Stimulated activated CD4-positive, alpha-beta T cell treated with anti-CD3 and anti-CD28 coated beads, TNF-alpha, amount 100 ng/mL, for 48 hours (primary cell): ENCODE measurements at regions not wholly inside any gene's neighbourhood (a gene's known extent, or its start where the extent isn't known, plus 50 kb on each side); places are given as distances from the start of the nearest gene placed in this dataset.
"Not testable (repeated sequence)": the region's sequence is repeated elsewhere in the genome, so short reads cannot be mapped to it uniquely, and the experiment has no call there.

Source experiments
- DNase-seq, 3 donors: peaks; one replicate each; pipeline ENCODE4 v3.0.0-alpha.2; 2020; ENCODE audit warnings: low read depth in 3 of 3

- no peak for DNase-seq
Measured at GRCh38 chr1:208347191-208347590, 103.0 kb upstream of the PLXNA2 start.

- DNase-seq: no peak
Measured at GRCh38 chr1:208349694-208350330, 105.6 kb upstream of the PLXNA2 start.

- DNase-seq: no peak
Measured at GRCh38 chr1:208350815-208351214, 106.6 kb upstream of the PLXNA2 start.

DNA sequence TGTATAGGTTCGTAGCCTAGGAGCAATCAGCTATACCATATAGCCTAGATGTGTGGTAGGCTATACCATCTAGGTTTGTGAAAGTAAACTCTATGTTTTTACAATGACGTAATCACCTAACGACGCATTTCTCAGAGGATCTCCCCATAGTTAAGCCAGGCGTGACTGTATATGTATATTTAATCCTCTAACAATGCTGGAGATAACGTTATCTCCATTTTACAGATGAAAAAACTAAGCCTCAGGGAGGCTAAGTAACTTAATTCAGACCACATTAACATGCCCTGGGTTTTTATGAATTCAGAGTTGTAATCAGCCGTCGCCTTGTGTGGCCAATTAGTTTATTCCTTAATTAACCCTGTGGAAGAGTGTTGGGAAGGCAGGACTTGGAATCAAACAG lies 107.7 kb upstream of the PLXNA2 start:
- DNase-seq: no peak

DNA sequence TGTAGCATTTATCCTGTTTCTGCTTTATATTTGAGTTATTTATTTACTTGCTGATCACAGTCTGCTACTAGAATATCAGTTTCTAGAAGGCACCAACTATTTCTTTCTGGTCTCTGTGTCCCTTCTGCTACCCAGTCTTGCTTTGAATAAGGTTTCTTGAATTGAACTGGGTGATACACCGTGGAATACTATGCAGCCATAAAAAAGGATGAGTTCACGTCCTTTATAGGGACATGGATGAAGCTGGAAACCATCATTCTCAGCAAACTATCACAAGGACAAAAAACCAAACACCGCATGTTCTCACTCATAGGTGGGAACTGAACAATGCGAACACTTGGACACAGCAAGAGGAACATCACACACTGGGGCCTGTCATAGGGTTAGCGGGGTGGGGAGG lies 109.6 kb upstream of the PLXNA2 start:
- DNase-seq: not testable (repeated sequence)

- no peak for DNase-seq
Measured at GRCh38 chr1:208357644-208358507, 113.7 kb upstream of the PLXNA2 start.

- DNase-seq: no peak
Measured at GRCh38 chr1:208358651-208359050, 114.5 kb upstream of the PLXNA2 start.

DNA sequence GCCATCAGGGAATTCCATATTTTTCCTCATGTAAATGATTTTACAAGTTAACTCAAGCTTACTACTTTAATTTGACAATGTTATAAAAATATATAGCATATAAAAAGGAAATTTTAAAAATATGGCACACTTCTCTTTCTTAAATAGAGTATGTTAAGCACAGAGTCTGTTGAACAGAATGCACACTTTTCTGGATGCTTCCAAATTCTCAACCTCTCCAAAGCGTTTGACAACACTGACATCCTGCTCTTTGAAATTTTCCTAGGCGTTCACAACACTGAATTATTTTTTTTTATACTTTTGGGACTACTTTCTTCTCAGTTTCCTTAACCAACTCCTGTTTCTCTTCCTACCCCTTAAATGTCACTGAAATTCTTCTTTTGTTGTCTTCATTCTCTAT lies 117.8 kb upstream of the PLXNA2 start:
- no peak for DNase-seq

GRCh38 chr1:208366559-208366958 lies 122.4 kb upstream of the PLXNA2 start:
- DNase-seq: no peak

GRCh38 chr1:208369045-208369444 lies 124.9 kb upstream of the PLXNA2 start:
- no peak for DNase-seq

DNA sequence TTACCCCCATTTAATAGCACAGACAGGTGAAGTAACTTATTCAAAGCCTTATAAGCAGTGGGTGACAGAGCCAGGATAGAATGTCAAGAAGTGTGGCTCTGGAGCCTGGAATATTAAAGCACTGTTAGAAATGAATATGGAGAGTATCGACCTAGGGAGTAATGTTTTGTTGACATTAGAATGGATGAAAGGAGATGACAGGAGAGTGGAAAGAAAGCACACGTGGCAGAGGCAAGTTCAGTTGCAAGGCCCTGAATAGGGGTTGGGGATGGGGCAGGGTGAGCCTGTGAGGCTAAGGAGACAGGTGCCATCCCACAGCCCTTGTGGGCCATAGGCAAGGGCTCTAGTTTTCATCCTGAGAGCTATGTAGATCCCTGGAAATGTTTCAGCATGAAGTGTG lies 125.5 kb upstream of the PLXNA2 start:
- no peak for DNase-seq

DNA sequence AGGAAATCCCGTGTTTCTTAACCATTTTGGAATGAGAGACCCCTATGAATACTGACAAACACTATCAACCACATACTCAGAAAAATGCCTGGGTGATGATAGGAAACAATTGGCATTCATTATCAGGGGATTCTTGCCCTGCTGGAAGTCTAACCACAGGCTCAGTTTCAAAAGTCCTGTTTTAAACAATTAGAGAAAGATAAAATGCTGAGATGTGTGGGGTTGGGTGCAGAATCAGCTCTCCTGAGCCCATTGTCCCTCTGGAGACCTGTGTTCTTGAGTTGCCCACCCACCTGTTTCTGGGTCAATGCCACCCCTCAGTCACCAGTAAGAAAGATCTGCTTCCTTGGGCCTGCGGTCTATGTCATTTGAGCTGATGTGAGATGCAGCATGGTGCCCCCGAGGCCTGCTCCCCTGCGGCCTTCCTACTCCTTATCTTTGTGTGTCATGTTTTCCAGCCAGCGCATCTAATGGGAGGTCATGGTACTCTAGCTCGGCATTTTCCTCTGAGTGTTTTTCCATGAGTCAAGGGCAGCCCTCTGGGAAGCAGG lies 130.3 kb upstream of the PLXNA2 start:
- DNase-seq: no peak

DNA sequence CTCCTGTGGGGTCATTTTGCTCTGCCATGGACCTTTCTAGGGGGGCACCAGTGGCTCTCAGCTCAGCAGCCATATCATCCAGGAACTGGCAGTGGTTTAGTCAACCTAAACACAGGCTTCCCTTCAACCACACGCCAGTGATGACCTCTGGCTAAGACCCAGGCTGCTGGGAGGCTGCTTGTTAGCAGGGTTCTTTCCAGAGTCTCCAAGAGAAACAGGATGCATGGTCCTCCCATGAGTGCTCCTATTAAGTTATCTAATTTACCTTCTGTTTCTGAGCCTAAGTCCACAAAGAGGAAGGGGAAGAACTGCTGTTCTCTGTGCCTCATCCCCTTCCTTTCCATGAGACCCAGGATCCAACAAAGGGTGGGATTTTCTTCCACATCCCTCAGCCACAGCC lies 137.3 kb upstream of the PLXNA2 start:
- no peak for DNase-seq

DNA sequence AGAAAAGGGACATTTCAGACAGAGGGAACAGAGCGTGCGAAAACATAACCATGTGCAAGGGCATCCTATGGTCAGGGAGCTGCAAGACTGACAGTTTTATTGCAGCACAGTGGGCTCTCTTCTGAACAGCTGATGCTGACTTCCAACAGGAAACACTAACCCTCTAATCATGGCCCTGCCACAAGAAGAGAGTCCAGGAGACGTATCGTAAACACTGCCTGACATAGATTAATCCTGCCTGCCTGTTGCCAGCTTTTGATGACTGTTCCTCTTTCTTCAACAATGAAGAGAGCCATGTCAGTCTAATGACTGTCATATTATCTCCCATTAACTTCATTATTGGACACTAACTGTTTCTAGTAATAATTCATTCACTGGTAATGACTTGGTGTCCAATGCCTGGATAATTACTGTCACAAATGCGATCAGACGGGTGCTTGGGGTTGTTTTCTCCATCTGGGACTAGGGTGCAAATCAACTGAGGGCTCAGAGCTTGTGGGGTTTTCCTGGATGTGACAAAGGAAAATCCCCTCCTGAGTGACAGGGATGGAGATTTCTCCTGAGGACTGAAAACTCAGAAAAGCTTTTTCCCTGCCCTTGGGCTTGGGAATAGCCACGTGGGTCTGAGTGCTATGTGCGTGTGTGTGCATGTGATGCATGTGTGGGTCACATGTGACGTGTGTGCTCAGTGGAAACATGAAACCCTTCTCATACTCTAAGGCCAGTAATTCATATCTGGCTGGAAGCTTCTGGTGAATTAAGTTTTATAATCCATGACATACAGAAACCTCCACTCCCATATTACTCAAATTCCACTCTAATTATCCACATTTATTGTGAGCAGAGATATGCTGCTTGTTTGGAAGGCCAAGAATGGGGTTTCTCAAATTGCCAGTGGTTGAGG lies 144.0 kb upstream of the PLXNA2 start:
- DNase-seq: no peak

DNA sequence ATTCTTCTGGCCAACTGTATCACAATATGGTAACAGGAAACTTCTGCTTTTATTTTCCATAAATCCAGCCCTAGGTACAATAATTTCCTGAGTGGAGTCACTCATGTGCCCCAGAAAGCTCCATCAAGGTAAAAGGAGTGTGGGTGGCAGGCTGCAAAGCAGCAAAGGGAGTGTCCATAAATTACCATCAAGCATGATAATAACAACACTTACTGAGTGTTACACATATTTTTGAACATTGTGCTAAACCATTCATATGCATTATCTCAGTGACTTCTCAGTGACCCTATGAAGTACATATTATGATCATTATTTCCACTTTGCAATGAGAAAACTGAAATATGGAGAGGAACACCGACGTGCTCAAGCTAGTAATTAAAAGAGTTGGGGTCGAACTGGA lies 149.2 kb upstream of the PLXNA2 start:
- DNase-seq: no peak

DNA sequence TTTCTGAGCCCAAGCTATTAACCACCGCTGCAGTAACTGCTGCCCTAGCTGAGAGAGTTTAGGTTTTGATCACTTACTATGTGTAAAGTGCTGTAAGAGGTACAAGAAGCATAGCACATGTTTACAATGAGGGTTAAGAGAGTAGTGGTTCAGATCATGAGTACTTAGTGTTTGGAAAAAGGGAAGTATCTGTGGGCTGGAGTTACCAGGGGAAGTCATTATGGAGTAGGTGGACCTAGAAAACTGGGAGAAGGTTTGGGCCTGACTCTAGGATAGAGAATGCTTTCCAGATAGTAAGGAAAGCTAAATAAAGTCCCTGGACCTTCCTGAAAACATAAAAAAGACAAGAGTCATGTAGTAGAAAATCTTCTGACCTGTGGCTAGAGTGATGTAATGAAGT lies 149.6 kb upstream of the PLXNA2 start:
- DNase-seq: no peak

- no peak for DNase-seq
Measured at GRCh38 chr1:208397286-208397685, 153.1 kb upstream of the PLXNA2 start.

- DNase-seq: no peak
Measured at GRCh38 chr1:208405014-208405413, 160.8 kb upstream of the PLXNA2 start.

DNA sequence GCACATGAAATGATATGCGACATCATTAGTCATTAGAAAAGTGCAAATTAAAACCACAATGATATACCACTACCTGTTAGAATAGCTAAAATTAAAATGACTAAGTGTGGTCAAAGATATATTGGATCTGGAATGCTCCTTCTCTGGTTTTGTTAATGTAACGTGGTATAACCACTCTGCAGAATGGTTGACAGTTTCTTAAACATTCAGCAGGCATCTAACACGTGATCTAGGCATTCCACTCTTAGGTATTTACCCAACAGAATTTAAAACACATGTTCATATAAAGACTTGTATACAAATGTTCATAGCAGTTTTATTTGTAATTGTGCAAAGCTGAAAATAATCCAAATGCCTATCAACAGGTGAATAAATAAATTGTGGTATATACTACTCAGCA lies 165.0 kb upstream of the PLXNA2 start:
- no peak for DNase-seq

DNA sequence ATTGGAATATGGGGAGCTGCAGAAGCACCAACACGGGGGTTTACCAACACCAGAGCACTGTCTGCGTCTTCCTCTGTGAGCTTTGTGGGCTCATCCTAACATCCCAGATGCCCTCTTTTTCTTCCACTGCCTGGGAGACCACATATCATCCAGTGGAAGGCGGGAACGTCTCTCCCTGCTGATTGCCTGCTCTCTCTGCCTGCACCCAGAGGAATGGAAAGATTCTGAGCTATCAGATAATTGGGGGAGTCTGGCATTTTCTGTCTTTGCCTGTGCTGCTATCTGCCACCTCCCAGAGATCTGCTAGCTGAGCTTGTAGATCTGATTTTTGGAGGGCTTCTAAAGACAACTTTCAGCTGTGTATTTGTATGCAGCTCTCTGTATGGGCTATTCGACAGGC lies 166.2 kb upstream of the PLXNA2 start:
- no peak for DNase-seq

DNA sequence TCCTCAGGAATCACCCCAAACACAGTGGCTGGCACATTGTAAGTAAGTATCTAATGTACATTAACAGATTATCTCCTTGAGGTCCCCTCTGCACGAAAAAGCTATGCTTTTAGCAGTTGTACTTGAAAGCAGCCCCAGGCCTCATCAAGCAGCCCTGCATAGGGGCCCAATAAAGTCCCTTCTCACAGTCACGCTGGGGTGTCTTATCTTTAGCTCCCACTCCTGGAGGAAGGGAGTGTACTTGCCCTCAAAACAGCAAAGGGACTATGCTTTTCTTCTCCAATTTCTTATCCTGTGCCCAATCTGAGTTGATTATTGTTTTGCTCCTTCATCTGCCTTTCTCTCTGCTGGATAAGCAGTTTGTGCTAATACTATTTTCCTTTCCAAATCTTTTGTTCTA lies 168.8 kb upstream of the PLXNA2 start:
- no peak for DNase-seq

- no peak for DNase-seq
Measured at GRCh38 chr1:208418667-208419066, 174.5 kb upstream of the PLXNA2 start.
